GM19238 (cell line): ENCODE measurements at regions not wholly inside any gene's neighbourhood (a gene's known extent, or its start where the extent isn't known, plus 50 kb on each side); places are given as distances from the start of the nearest gene placed in this dataset.

Experiments
- DNase-seq: peaks from one replicate; pipeline ENCODE4 v3.0.0; 2011; ENCODE audit warnings: low spot score; ENCODE audit not compliant: insufficient read length

DNA sequence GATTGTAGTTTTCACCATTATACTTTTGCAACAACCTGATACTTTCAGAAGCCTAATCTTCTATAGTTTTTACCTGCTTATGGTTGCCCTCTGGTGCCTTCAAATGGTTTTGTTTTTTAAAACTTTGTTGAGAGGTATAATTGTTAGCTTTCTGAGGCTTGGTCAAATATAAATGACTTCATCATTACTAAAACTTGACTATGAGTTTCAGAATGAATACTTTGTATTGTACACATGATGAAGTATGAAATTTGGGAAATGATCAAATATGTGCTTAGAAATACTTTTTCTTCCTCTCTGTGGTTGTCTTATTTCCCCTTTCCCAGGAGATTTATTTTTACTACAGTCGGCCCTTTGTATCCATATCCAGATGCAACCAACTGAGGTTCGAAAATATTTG lies 151.8 kb upstream of the B3GALT2 start:
- peak; percentile 4 for DNase-seq

DNA sequence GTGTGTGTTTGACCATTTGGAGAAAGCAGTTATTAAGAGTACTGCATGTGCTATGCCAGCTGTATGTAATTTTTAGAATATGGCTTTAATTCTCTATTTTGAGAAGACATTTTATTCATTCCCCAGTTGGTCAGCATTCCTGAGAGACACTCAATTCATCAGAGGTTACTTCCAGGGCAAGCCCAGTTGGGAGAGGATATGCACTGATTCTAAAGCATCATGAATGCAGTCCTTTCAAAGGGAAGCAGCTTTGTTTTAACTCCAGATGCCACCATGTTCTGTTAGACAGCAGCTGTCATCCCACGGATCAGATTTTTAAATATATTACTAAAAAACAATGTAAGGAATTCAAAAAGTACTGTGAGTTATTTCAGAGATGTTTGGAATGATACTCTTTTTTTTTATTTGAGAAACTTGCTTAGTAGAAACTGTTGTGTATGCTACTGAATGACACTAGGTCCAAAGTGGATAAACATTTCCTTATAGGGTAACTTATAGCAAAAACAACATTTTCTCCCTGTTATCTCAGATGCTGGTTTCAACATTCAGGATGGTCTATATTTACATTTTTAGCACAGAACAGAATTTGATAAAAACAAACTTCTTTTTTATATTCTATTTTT lies 149.5 kb upstream of the B3GALT2 start:
- no peak for DNase-seq

DNA sequence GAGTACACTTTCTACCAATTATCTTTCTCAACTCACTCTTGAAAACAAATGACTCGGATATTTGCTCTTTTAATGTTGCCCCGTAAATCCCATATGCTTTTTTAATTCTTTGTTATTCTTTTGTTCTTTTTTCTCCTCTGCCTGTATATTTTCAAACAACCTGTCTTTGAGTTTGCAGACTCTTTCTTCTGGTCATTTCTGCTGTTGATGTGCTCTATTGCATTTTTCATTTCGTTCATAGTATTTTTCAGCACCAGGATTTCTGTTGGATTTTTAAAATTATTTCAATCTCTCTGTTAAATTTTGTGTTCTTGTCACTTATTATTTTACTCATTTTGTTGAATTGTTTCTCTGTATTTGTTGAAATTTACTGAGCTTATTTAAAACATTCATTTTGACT lies 146.8 kb upstream of the B3GALT2 start:
- no peak for DNase-seq

DNA sequence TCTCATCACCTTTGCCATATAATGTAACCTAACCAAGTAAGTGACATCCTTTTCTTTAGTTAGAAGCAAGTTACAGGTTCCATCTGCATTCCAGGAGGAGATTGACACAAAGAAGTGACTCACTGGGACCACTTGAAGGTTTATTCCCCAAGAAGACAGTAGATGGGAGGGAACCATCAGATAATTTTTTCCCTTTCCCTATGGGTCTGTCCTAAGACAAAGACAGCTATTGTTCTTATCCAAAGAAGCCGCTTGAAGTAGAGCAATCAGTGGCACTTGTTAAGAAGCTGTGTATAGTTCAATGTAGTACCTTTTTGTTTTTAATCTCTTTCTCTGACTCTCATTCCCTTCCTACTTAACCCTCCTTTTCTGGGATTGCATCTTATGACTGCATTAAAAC lies 139.9 kb upstream of the B3GALT2 start:
- no peak for DNase-seq

DNA sequence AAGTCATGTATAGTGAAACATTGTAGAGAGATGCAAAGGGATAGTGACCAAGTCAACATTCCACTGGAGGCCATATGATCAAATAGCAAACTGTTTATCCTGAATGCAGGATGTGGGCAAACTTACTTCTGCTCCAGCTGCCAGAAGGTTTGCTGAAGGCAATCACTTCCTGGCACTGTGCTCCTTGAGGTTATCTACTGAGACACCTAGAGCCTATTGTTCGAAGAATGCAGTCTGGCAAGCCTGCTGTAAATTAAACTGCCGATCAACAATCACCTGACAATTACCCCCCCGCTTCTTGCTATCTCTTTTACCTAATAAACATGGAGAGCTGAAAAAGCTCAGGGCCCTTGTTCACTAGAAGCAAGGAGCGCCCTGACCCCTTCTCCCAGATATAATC lies 139.4 kb upstream of the B3GALT2 start:
- no peak for DNase-seq

DNA sequence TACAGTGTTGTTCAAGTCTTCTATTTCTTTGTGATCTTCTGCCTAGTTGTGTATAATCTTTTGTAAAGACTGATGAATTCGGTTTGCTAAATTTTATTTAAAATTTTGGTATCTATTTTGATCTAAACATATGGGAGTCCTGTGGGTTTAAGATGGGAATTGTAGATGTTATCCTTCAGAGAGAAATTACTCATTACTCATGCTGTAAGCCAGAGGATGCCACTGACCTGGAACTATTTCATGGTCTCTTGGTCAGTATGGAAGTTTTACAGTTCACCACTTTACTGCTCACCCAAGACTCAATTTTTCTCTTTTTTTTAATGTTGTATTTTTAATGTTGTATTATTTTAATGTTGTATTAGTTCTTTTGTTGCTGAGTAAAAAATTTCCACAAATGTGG lies 138.6 kb upstream of the B3GALT2 start:
- no peak for DNase-seq

DNA sequence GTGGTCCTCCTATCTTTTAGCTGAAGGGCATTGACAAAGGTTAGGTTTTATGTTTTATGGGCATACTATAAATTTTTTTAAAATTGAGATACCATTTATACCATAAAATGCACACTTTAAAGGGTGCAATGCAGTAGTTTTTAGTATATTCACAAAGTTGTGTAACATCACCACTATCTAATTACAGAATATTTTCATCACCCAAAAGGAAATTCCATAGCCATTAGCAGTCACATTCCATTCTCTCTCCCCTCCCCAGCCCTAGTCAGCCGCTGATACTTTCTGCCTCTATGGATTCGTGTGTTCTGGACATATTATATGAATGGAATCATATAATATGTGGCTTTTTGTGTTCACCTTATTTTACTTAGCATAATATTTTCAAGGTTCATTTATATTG lies 135.8 kb upstream of the B3GALT2 start:
- DNase-seq, result no peak

DNA sequence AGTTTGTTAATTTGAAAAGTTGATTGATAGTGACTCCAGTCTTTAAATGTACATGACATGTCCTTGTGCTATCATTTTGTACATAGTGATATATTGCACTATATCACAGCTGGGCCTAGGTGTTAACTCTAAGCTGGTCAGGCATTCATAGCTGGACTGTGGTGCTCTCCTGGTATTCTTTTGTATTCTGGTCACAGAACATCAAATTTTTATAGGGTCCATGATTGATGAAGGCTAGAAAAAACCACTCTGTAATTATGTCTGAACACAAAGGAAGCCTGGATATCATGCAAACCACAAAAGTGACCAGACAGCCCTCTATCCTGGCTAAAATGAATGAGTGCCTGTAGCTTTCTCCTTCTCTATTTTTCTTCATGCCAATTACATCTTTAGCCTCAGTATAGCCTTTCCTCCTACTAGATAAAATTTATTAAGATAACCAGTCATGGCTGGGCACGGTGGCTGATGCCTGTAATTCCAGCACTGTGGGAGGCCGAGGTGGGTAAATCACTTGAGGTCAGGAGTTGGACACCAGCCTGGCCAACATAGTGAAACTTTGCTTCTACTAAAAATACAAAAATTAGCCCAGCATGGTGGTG lies 134.9 kb upstream of the B3GALT2 start:
- DNase-seq, result no peak

DNA sequence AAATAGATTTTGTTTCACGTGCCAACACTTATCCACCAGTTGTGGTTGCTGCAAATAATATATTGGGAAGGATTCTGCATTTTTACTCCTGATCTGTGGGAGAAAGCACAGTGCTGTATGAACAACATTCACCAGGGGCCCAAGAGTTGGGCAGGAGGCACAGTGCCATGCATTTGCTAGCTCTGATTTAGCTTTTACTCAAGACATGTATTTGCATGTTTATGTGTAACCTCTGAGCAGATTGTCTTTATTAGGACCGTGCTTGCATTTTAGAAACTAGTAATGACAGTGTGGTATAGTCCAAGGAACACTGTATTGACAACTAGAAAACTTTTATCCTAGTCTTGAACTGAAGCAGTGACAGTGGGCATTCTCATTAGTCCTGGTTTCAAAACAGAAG lies 133.9 kb upstream of the B3GALT2 start:
- no peak for DNase-seq

DNA sequence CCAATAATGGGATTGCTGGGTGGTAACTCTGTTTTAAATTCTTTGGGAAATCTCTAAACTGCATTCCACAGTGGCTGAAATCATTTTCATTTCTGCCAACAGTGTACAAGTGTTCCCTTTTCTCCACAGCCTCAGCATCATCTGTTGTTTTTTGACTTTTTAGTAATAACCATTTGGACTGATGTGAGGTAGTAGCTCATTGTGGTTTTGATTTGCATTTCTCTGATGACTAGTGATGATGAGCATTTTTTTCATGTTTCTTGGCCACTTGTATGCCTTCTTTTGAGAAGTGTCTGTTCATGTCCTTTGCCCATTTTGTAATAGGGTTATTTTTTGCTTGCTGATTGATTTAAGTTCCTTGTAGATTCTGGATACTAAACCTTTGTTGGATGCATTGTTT lies 131.9 kb upstream of the B3GALT2 start:
- no peak for DNase-seq

DNA sequence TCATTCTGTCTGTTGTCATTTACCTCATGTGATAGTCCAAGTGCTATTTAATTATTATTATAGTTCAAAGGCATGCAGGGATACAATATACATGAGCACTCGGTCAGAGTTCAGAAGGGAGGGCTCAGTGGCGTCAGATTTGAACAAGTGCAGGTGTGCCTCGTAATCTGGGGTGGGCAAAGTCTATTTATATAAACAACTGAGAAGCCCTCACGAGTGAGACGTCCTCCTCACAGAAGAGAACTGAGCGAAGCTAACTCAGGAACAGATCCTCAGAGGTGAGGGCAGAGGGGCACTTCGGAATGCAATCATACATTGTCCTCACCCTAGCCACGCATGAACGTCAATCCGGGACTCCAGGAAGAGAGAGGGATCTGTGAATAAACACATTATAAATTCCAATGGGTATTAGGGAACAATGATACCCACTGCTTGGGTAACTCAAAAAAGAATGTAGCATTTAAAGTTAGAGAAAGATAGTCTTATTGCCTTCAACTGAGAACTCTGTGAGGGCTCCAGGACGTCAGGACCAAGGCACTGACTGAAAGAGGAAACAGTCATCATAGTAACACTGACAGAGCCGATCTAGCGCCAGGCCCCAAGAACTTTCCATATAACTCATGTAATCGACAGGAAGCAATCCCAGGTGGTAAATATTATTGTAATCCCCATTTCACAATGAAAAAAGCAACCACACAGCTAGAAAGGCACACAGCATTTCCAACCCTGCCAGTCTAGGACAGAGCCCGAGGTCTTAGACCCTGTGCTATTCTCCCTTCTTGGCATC lies 127.1 kb upstream of the B3GALT2 start:
- no peak for DNase-seq

DNA sequence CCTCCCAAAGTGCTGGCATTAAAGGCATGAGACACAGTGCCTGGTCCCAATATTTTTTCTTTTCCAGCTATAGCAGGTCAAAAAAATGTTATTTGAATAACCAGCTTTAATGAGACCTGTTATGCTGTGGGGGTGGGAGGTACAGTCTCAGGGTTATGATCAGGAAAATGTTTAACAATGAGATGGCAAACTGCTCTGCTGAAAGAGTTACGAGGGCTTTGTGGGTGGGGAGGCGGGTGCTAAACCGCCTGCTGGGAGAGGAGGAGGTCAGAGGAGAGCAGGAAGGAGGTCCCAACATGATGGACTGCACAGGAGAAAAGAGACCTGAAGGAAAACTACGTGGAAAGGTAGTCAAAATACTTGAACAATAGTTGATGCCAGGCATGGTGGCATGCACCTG lies 126.0 kb upstream of the B3GALT2 start:
- DNase-seq, result no peak

DNA sequence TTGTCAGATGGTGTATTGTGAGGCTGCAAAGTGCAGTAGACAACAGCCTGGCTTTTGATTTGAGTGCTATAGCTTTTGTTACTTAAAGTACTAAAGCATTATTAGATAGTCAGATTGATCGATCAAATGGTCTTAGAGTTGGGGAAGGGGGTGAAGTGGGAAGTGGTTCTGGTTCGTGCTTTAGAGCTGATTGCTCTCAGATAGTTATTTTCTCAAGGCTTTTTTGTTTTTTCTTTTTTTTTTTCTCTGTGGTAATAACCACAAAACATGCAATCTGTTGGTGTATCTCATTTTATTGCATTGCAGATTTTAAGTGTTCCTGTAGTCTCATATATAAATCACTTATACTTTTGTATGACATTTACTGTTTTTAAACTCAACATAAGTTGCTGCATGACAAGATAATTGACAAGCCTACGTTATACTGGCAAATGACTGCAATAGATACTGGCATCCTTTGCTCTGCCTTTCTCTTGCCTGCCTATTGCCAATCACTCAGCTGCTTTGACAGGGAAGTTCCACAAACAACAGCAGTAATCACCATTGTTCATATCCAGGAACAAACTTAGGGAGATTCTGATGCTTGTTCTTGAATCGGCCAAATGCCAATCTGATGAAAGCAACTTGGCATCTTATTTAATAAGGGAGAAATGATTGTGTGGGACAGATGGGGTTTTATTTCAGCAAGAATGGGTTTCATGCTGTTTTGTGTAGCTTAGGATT lies 125.0 kb upstream of the B3GALT2 start:
- no peak for DNase-seq

DNA sequence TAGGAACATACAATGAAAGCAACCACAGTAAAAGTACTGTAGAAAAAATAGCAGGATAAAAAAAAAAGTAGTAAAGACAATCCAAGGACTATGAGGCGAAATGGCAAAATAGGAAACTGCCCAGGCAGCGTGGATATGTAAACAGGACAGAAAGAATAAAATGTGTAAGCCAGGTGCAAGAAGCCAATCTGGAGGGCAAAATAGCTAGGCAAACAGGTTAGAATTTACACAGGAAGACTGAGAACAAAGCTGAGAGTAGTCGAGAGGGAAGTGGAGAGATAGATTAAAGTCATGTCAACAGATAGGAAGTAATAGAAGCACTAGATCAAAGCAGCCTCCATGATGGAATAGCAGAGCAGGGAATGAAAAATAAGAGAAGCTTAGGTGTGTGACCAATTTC lies 124.2 kb upstream of the B3GALT2 start:
- DNase-seq, result no peak

DNA sequence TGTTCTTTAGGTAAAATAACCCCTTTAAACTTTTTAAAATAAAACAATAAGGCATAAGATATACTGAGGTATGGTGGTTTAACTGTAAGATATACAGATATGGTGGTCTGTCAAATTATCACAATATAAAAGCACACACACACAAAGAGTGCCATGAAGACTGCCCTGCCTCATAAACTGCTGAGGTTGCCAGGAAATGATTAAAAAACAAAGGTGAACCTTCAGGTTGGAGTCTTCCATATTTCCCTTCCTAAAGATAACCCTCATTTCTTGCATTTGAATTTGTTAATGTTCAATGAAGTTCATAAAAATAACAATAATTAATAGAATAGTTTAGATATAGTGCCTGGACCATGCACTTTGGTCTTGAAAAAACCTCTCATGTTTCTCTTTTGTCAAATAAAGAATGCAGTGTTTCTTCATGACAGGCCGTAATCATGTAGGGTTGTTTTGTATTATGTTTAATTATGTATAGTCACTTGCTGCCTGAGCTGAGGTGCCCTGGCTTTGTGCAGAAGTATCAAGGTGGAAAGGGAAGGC lies 123.6 kb upstream of the B3GALT2 start:
- no peak for DNase-seq

DNA sequence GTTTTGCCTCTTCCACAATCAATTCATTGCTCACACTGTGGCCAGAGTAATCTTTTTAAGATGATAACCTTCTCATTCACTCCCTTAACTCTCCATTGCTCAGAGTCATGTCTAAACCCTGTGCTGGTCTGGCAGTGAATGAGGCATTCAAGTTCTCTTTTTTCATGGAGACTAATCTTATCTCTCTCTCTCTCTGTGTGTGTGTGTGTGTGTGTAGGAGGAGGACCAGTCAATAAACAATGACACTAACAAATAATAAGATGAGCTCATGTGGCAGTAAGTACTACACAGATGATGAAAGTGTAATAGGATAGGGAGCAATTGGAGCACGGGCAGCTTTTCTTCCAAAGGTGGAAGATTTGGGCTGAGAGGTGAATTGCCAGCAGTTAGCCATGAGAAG lies 122.0 kb upstream of the B3GALT2 start:
- no peak for DNase-seq

DNA sequence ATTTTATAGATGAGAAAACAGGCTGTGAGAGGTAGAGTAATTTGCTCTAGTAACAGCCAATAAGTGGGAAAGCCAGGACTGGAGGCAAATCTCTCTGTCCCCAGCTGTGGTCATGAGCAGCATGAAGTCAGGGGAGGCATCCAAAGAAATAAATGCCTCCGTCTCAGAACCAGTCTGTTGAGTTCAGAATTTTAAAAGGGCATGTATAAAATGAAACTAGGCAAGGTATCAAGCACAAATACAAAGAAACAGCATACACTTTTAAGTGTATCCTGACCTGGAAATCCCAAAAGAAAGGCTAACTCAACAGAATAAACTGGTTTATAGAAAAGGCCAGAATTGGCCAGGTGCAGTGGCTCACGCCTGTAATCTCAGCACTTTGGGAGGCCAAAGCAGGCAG lies 120.0 kb upstream of the B3GALT2 start:
- DNase-seq, result no peak
